Left ventricle myocardium inferior (tissue), 1 donor: ENCODE measurements at regions not wholly inside any gene's neighbourhood (a gene's known extent, or its start where the extent isn't known, plus 50 kb on each side); places are given as distances from the start of the nearest gene placed in this dataset.

Source experiments
- DNase-seq: peaks from one replicate; pipeline ENCODE4 v3.0.0-alpha.2; 2020
- H3K27ac ChIP-seq: fragments of 200-600 bp; replicated peaks from 2 replicates; pipeline ENCODE4 v1.8.0; 2021
- H3K27me3 ChIP-seq: fragments of 200-600 bp; 2 replicates; pipeline ENCODE4 v1.8.0; 2021; ENCODE audit warnings: low read depth
- H3K36me3 ChIP-seq: fragments of 200-600 bp; 2 replicates; pipeline ENCODE4 v1.8.0; 2021
- H3K4me1 ChIP-seq: fragments of 200-600 bp; 2 replicates; pipeline ENCODE4 v1.8.0; 2021
- H3K4me3 ChIP-seq: fragments of 200-600 bp; 2 replicates; pipeline ENCODE4 v1.8.0; 2021; ENCODE audit warnings: mild to moderate bottlenecking, moderate library complexity
- H3K9me3 ChIP-seq: fragments of 200-600 bp; replicated peaks from 2 replicates; pipeline ENCODE4 v1.8.0; 2021
- intact Hi-C: fragments of 100-400 bp; cut with micrococcal nuclease; formaldehyde crosslinking; loops from one replicate; pipeline ENCODE4 v1.11.0; 2022
- TF ChIP-seq, protein P1 (sequence below): fragments of 200-600 bp; IDR thresholded peaks from 2 replicates; pipeline ENCODE4 v1.8.0; 2021; ENCODE audit warnings: antibody characterized with exemption, mild to moderate bottlenecking, borderline replicate concordance
- donor health status: DM: no; HTN: yes; CAD: no; lungs with severe emphysema.

DNA sequence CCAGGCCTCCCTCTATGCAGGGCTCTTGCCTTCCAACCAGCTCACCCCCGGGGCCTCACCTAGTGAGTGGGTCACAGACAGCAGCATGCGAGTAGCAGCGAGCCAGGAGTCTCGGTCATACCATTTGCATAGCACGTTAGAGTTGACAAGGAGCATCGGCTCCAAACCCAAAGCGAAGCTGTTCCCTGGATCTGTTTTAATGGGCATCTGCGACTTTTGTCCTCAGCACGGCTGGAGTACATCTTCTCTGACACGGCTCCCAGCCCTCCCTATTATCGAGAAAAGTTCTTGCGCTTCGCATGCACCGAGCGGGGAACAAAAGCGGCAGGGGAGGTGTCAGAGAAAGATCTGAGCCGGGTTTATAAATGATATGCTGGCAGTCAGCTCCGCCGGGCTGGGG, 253.3 kb downstream of the MAF start:
- Histone ChIP-seq H3K36me3 (no peaks in the 10 kb centered on the region), H3K27me3 (peaks cover 33% of the 10 kb centered on the region), H3K4me3 (no peak overlapping the region), H3K9me3 (no peaks in the 10 kb centered on the region), H3K27ac (no peak overlapping the region), H3K4me1 (no peaks in the 10 kb centered on the region)
- TF ChIP-seq, protein P1, sequence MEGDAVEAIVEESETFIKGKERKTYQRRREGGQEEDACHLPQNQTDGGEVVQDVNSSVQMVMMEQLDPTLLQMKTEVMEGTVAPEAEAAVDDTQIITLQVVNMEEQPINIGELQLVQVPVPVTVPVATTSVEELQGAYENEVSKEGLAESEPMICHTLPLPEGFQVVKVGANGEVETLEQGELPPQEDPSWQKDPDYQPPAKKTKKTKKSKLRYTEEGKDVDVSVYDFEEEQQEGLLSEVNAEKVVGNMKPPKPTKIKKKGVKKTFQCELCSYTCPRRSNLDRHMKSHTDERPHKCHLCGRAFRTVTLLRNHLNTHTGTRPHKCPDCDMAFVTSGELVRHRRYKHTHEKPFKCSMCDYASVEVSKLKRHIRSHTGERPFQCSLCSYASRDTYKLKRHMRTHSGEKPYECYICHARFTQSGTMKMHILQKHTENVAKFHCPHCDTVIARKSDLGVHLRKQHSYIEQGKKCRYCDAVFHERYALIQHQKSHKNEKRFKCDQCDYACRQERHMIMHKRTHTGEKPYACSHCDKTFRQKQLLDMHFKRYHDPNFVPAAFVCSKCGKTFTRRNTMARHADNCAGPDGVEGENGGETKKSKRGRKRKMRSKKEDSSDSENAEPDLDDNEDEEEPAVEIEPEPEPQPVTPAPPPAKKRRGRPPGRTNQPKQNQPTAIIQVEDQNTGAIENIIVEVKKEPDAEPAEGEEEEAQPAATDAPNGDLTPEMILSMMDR: no peak
- intact Hi-C loops: no loop called here
- no peak for DNase-seq

DNA sequence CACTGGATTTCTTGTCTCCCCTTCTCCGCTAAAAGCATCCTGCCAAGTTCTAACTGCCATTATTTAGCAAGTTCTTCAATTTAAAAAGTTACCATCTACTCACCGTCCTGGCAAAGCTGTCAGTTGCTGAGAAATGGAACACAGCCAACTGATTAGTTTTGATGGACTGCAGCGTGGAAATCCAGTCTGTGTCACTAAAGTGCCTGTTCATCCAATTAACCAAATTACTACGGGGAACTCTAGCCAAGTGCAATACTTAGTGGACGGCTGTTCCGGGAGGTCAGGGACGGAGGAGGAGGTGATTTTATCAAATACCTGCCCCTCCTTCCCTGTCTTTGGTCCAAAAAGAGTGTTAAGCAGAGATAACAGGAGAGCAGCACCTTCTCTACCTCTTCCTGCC, 260.7 kb downstream of the MAF start:
- intact Hi-C loops: no loop called here
- H3K4me1 ChIP-seq: no peaks in the 10 kb centered on the region
- peaks cover 5% of the 10 kb centered on the region for H3K9me3 ChIP-seq
- H3K4me3 ChIP-seq: no peak overlapping the region
- no peak for DNase-seq
- H3K27ac ChIP-seq: no peak overlapping the region
- no peaks in the 10 kb centered on the region for H3K36me3 ChIP-seq
- TF ChIP-seq, protein P1: no peak
- peaks cover 11% of the 10 kb centered on the region for H3K27me3 ChIP-seq

DNA sequence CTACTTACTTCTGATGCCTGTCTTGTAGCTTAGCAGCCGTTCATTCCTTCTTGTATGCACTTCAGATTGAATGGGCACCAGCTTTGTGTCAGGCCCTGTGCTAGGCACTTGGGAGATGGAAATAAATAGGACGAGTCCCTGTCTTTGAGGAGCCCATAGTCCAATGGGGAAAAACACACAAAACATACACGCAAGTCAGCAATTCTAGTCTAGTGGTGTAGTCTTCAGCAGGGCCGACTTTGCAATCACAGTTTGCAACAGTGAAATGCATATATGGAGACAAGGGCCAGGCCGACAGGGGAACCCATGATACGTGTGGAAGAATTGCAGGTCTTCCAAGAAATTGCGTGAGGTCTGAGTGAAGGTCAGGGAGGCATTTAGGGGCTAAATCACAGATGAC, 262.6 kb downstream of the MAF start:
- Histone ChIP-seq H3K4me1 (no peaks in the 10 kb centered on the region), H3K4me3 (no peak overlapping the region), H3K27me3 (peaks cover 11% of the 10 kb centered on the region), H3K36me3 (no peaks in the 10 kb centered on the region), H3K9me3 (peaks cover 5% of the 10 kb centered on the region), H3K27ac (no peak overlapping the region)
- no peak for DNase-seq
- intact Hi-C loops: no loop called here
- TF ChIP-seq, protein P1: no peak

DNA sequence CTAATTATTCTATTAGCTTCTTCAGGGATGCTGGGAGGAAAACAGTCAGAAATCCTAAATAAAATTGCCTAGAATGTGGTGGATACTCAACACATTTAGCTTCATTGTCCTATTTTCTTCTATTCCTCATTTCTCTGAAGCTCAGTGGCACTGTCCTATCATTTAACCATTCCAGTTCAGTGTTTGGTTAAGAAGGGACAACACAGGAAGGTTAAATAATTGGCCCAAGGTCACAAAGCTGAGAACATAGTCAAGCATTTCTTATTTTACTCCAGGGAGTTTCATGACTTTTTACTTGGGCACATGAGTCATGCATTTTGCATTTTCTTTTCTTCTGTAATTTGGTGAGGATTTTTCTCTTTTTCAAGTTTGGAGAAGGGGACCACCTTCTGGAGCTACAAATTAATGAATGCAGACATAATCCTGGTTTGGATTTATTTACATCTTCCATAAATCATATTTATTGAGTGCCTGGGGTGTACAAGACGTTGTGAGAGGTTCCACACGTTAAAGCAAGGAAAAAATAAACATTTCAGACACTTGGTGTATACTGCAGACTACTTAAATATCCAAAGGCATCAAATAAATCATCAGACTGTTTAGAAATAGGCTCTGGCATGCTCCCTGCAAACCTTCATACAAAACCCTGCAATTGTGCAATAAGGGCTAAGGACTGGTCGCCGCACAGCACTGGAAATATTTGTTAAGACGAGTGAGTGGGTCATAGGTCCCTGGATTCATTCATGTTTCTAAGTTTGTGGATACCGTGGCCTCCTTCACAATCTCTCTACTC, 263.9 kb downstream of the MAF start:
- Histone ChIP-seq H3K27ac (no peak overlapping the region), H3K4me3 (no peak overlapping the region), H3K4me1 (no peaks in the 10 kb centered on the region), H3K9me3 (peaks cover 5% of the 10 kb centered on the region), H3K36me3 (no peaks in the 10 kb centered on the region), H3K27me3 (peaks cover 10% of the 10 kb centered on the region)
- intact Hi-C loops: no loop called here
- no peak for DNase-seq
- TF ChIP-seq, protein P1: no peak

DNA sequence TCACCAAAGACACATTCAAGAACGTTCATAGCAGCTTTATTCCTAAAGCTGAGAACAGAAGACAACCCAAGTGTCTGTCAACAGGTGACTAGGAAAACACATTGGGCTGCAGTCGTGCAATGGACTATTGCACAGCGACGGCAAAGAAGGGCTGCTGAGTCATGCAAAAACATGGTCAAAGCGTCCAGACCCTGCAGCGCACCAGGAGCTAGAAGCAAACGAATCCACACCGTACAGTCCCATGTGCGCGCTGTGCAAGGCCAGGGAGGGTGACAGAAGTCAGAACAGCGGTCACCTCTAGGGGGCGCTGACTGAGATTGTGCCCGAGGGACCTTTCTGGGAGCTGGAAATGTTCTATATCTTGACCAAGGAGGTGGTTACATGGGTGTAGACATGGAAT, 266.4 kb downstream of the MAF start:
- Histone ChIP-seq H3K4me3 (no peak overlapping the region), H3K27me3 (no peaks in the 10 kb centered on the region), H3K36me3 (no peaks in the 10 kb centered on the region), H3K9me3 (peaks cover 2% of the 10 kb centered on the region), H3K4me1 (no peaks in the 10 kb centered on the region), H3K27ac (no peak overlapping the region)
- TF ChIP-seq, protein P1: peak; percentile 39
- intact Hi-C loops: no loop called here
- no peak for DNase-seq
